Smooth muscle cell (in vitro differentiated cells): ENCODE measurements at regions not wholly inside any gene's neighbourhood (a gene's known extent, or its start where the extent isn't known, plus 50 kb on each side); places are given as distances from the start of the nearest gene placed in this dataset.

Experiments
- DNase-seq: peaks from one replicate; lab custom pipeline; 2025; ENCODE audit not compliant: unreplicated experiment; lab: John Stamatoyannopoulos, UW
- H2AFZ ChIP-seq: fragments of 200-600 bp; sonication (generic); 2 replicates; pipeline ENCODE4 v1.6.0; 2016; ENCODE audit warnings: antibody characterized with exemption, low read depth, mild to moderate bottlenecking
- H3F3A ChIP-seq: fragments of 200-600 bp; sonication (generic); 2 replicates; pipeline ENCODE4 v1.6.0; 2017; ENCODE audit warnings: antibody characterized with exemption, low read depth
- H3K27ac ChIP-seq: fragments of 200-600 bp; sonication (generic); 2 replicates; pipeline ENCODE4 v1.5.1; 2016; ENCODE audit warnings: low read depth, mild to moderate bottlenecking
- H3K27me3 ChIP-seq: fragments of 200-600 bp; sonication (generic); 2 replicates; pipeline ENCODE4 v1.6.1; 2016; ENCODE audit warnings: low read depth, mild to moderate bottlenecking
- H3K36me3 ChIP-seq: fragments of 200-600 bp; sonication (generic); 2 replicates; pipeline ENCODE4 v1.5.1; 2016; ENCODE audit warnings: low read depth
- H3K4me1 ChIP-seq: fragments of 200-600 bp; sonication (generic); 2 replicates; pipeline ENCODE4 v1.5.1; 2016; ENCODE audit warnings: low read depth
- H3K4me2 ChIP-seq: fragments of 200-600 bp; sonication (generic); 2 replicates; pipeline ENCODE4 v1.6.0; 2016; ENCODE audit warnings: mild to moderate bottlenecking
- H3K4me3 ChIP-seq: fragments of 200-600 bp; sonication (generic); 2 replicates; pipeline ENCODE4 v1.5.1; 2016; ENCODE audit warnings: mild to moderate bottlenecking
- H3K79me2 ChIP-seq: fragments of 200-600 bp; sonication (generic); 2 replicates; pipeline ENCODE4 v1.6.0; 2016; ENCODE audit warnings: low read depth, mild to moderate bottlenecking
- H3K9ac ChIP-seq: fragments of 200-600 bp; sonication (generic); 2 replicates; pipeline ENCODE4 v1.6.0; 2016; ENCODE audit warnings: low read depth
- H3K9me3 ChIP-seq: fragments of 200-600 bp; sonication (generic); replicated peaks from 2 replicates; pipeline ENCODE4 v1.5.1; 2016; ENCODE audit warnings: low read depth
- H4K20me1 ChIP-seq: fragments of 200-600 bp; sonication (generic); 2 replicates; pipeline ENCODE4 v1.6.0; 2016; ENCODE audit warnings: low read depth
- WGBS: methylation state at CpG from one replicate; pipeline ENCODE4 v1.1.7; 2016; ENCODE audit warnings: low lambda C conversion rate; 5-methylcytosine and 5-hydroxymethylcytosine counted together
- TF ChIP-seq, protein P1 (sequence below): fragments of 200-600 bp; sonication (generic); IDR thresholded peaks from 2 replicates; pipeline ENCODE4 v1.5.1; 2017; ENCODE audit warnings: borderline replicate concordance, mild to moderate bottlenecking, antibody characterized with exemption; ENCODE audit not compliant: insufficient read depth, poor library complexity, severe bottlenecking

DNA sequence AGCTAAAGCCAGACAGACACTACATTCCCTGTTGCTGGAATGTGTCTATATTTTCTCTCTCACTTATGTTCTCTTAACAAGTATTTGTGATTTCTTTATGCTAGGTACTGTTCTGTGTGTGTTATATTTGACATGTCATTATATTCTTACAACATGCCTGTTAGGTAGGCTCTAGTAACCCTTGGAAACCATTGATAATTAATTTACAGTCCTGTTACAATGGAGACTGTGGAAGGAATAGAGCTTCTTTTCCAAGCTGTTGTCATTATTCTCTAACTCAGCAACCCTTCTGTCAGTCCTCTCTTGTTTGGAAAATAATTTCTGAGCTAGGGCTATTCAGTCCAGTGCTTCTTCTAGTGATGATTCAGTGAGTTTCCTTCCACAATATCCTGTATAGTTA is 419.1 kb upstream of the BOD1L1 start:
- Histone ChIP-seq H3K4me2 (no peak overlapping the region), H4K20me1 (no peaks in the 10 kb centered on the region), H3K9ac (no peak overlapping the region), H3K36me3 (no peaks in the 10 kb centered on the region), H2AFZ (no peak overlapping the region), H3K4me1 (no peaks in the 10 kb centered on the region), H3K79me2 (no peaks in the 10 kb centered on the region), H3K9me3 (no peaks in the 10 kb centered on the region), H3K4me3 (no peak overlapping the region), H3K27me3 (no peaks in the 10 kb centered on the region), H3F3A (no peaks in the 10 kb centered on the region), H3K27ac (no peak overlapping the region)
- no peak for DNase-seq
- TF ChIP-seq, protein P1, sequence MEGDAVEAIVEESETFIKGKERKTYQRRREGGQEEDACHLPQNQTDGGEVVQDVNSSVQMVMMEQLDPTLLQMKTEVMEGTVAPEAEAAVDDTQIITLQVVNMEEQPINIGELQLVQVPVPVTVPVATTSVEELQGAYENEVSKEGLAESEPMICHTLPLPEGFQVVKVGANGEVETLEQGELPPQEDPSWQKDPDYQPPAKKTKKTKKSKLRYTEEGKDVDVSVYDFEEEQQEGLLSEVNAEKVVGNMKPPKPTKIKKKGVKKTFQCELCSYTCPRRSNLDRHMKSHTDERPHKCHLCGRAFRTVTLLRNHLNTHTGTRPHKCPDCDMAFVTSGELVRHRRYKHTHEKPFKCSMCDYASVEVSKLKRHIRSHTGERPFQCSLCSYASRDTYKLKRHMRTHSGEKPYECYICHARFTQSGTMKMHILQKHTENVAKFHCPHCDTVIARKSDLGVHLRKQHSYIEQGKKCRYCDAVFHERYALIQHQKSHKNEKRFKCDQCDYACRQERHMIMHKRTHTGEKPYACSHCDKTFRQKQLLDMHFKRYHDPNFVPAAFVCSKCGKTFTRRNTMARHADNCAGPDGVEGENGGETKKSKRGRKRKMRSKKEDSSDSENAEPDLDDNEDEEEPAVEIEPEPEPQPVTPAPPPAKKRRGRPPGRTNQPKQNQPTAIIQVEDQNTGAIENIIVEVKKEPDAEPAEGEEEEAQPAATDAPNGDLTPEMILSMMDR = no peak

DNA sequence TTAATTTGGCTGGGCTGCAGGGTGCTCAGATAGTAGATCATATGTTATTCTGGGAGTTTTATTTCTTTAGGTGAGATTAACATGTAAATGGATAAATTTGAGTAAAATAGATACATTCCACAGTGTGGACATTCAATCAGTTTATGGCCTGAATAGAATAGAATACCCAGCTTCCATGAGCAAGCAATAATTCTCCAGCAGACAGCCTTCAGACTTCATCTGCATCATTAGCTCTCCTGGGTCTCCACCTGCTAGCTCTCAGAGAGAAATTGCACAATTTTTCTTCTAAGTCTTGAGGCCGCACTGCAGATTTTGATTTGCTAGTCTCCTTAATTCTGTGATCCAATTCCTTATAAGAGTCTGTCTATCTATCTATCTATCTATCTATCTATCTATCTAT is 420.3 kb upstream of the BOD1L1 start:
- Histone ChIP-seq H3K4me1 (no peaks in the 10 kb centered on the region), H3K27me3 (no peaks in the 10 kb centered on the region), H3K9ac (no peak overlapping the region), H3K9me3 (no peaks in the 10 kb centered on the region), H4K20me1 (no peaks in the 10 kb centered on the region), H2AFZ (no peak overlapping the region), H3K79me2 (no peaks in the 10 kb centered on the region), H3K4me3 (no peak overlapping the region), H3K4me2 (no peak overlapping the region), H3F3A (no peaks in the 10 kb centered on the region), H3K27ac (no peak overlapping the region), H3K36me3 (no peaks in the 10 kb centered on the region)
- DNase-seq = no peak
- 92% methylated on average over 1 of the region's 1 CpG for WGBS
- TF ChIP-seq, protein P1 = no peak

DNA sequence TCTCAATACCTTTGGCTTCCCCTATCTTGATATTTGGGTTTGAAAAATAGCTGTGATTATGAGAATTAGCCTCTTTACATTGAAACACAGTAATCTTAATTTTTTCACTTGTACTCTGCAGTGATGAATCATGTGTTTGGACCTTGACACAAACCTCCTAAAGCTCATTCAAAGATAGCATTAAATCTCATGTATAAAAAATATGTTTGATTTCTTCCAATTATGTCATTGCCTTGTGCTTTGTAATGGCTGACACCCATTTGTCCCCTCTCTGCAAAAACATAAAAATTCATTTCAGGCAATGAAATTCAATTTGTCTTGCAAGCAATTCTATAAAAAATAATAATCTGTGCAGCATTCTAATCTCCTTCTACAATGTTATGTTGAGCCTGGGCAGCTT is 422.4 kb upstream of the BOD1L1 start:
- no peak for DNase-seq
- no peak overlapping the region for H2AFZ ChIP-seq
- H3K9ac ChIP-seq = no peak overlapping the region
- no peak overlapping the region for H3K27ac ChIP-seq
- no peak overlapping the region for H3K4me3 ChIP-seq
- no peaks in the 10 kb centered on the region for H3K27me3 ChIP-seq
- TF ChIP-seq, protein P1 = no peak
- no peaks in the 10 kb centered on the region for H3K9me3 ChIP-seq
- H3K4me2 ChIP-seq = no peak overlapping the region
- H3K36me3 ChIP-seq = no peaks in the 10 kb centered on the region
- no peaks in the 10 kb centered on the region for H4K20me1 ChIP-seq
- no peaks in the 10 kb centered on the region for H3K79me2 ChIP-seq
- no peaks in the 10 kb centered on the region for H3K4me1 ChIP-seq
- no peaks in the 10 kb centered on the region for H3F3A ChIP-seq

DNA sequence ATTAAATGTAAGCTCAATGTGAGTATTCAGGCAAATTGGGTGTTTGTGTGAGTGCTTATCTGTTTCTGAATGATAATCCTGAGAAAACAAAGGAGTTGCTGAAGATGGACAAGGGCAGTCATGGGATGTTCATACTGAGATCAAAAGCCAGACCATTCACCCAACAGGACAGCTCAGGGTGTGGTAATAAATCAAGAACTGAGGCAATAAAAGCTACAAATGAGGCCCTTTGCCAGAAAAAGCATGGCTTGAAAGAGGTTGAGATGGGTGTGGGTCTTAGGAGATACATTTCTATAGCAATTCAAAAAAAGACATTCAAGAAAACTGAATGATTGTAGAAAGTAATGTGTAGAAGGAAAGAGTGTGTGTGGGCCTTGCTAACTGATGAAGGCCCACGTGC is 425.8 kb upstream of the BOD1L1 start:
- Histone ChIP-seq H2AFZ (no peak overlapping the region), H3K9ac (no peak overlapping the region), H3K4me1 (no peaks in the 10 kb centered on the region), H4K20me1 (no peaks in the 10 kb centered on the region), H3K9me3 (no peaks in the 10 kb centered on the region), H3K36me3 (no peaks in the 10 kb centered on the region), H3K27ac (no peak overlapping the region), H3K79me2 (no peaks in the 10 kb centered on the region), H3K4me3 (no peak overlapping the region), H3F3A (no peaks in the 10 kb centered on the region), H3K27me3 (no peaks in the 10 kb centered on the region), H3K4me2 (no peak overlapping the region)
- TF ChIP-seq, protein P1 = no peak
- DNase-seq = no peak
- WGBS = 75% methylated on average over 1 of the region's 1 CpG
